ENCODE measurements at regions not wholly inside any gene's neighbourhood (a gene's known extent, or its start where the extent isn't known, plus 50 kb on each side); places are given as distances from the start of the nearest gene placed in this dataset.
A peak's percentile ranks its signal among the peaks of the same experiment; 100 is the strongest.

DNA sequence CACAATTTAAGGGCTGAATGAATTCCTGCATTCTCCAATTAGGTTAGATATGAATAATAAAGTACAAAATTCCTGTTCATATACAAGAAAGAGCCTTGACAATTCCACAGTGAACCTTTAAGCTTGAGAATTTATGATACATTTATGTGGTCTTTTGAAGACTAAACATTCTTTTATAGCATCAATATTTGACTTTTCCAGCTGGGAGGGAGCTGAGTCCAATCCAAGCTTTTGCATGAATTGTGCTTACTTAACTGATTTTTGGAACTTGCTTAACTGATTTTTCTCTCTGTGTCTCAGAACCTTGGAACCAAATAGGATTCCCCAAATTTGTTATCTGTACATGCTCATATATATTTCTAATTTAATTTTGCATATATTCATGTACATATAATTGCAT lies 388.0 kb downstream of the TRIB2 start:
- peaks cover 1 to 5% (median 3%) of the 10 kb centered on the region in 3 donors for H3K9me3 Mint-ChIP-seq
- H3K27ac Mint-ChIP-seq: no peak overlapping the region

DNA sequence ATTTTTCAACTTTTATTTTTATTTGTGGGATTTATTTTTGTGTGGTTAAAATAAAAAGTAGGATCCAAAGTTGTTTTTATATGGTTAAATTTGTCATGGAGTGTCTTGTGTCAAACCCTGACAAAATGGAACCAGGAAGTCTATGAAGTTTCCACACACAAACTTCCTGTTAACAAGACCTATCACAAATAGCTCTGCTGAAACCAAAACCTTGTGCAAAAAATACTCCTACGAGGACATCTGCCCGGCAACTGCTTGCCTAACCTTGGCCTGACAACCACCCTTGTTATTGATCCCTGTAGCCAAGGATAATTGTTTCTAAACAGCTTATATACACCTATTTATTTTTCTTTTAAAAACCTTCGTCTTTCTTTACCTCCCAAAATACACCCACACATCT lies 389.6 kb downstream of the TRIB2 start:
- peaks cover 0 to 2% (median 1%) of the 10 kb centered on the region in 3 donors for H3K9me3 Mint-ChIP-seq
- H3K36me3 Mint-ChIP-seq: no peaks in the 10 kb centered on the region
- no peak overlapping the region for H3K4me3 Mint-ChIP-seq
- H3K4me1 Mint-ChIP-seq: no peaks in the 10 kb centered on the region
- H3K27ac Mint-ChIP-seq: no peak overlapping the region
- H3K27me3 Mint-ChIP-seq: no peaks in the 10 kb centered on the region

More for the DNA sequence above, 388.0 kb downstream of the TRIB2 start:
- Mint-ChIP-seq H3K4me1 (no peaks in the 10 kb centered on the region), H3K36me3 (no peaks in the 10 kb centered on the region), H3K27me3 (peaks cover 1% of the 10 kb centered on the region), H3K4me3 (no peak overlapping the region)

DNA sequence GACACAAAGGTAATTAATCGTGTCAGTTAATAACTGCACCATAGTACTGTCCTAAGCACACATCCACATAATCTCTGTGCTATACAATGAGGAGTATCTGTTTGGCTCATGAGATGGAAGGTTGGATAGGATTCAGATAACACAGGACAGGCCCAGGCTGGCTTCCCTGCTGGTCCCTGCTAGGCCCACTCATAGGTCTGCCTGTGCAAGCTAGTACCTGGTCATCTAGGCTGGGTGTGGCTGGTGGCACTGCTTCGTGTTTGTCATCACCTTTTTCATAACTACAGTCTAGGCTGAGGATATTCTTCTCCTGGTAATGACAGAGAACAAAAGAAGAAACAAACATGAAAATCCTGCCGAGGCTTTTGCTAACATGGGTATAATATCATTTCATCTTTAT lies 392.8 kb downstream of the TRIB2 start:
- Mint-ChIP-seq H3K4me1 (no peaks in the 10 kb centered on the region), H3K27me3 (no peaks in the 10 kb centered on the region), H3K9me3 (no peaks in the 10 kb centered on the region), H3K4me3 (no peak overlapping the region), H3K27ac (no peak overlapping the region), H3K36me3 (no peaks in the 10 kb centered on the region)

DNA sequence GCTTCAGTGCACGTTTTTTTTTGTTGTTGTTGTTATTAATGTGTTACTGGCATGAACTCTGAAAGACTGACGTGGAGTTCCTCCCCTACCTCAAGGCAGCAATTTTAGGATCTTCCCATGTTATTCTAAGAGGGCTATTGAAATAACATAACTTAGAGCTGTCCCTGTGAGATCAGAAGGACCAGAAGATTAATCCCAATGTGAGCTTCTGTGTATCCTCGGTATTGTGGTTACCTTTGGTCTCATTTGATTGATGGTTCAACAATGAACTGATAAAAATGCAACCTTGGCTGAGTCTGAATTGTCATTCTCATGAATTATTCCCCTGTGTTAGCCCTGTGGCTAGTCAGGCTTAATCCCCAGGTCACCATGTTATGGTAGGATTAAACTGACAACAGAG lies 394.1 kb downstream of the TRIB2 start:
- no peaks in the 10 kb centered on the region for H3K4me1 Mint-ChIP-seq
- no peak overlapping the region for H3K4me3 Mint-ChIP-seq
- no peaks in the 10 kb centered on the region for H3K36me3 Mint-ChIP-seq
- H3K9me3 Mint-ChIP-seq: no peaks in the 10 kb centered on the region
- H3K27ac Mint-ChIP-seq: no peak overlapping the region
- no peaks in the 10 kb centered on the region for H3K27me3 Mint-ChIP-seq

DNA sequence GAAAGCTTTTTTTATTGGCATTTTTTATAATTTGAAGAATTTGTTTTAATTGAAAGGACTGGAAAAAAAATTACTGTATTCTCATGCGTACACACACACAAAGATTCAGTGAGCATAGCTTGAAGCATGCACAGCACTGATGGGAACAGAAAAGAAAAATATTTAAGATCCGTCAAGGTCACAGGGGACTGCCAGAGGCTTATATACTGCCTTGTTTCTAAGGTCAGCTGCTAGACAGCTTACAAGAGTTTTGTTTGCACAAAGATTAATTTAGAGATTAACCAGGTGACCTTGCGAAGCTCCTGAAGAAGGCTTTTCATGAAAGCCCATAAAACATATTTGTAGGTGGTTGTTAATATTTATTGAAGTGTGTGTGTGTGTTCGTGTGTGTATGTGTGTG lies 396.3 kb downstream of the TRIB2 start:
- H3K27me3 Mint-ChIP-seq: no peaks in the 10 kb centered on the region
- peaks cover 2% of the 10 kb centered on the region for H3K36me3 Mint-ChIP-seq
- no peaks in the 10 kb centered on the region for H3K9me3 Mint-ChIP-seq
- no peaks in the 10 kb centered on the region for H3K4me1 Mint-ChIP-seq
- H3K4me3 Mint-ChIP-seq: no peak overlapping the region
- no peak overlapping the region for H3K27ac Mint-ChIP-seq

DNA sequence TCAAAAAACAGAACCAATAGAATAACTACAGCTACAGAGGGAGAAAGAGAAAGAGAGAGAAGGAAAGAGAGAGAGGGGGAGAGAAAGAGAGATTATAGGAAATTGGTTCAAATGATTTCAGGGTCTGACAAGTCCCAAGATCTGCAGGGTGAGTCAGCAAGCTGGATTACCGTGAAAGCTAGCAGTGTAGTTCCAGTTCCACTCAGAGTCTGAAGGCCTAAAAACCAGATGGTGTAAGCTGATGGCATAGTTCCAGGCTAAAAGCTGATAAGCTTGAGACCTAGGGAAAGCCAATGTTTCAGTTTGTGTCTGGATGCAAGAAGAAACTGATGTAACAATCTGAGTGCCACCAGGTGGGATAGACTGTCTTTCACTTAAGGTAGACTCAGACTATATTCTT lies 397.7 kb downstream of the TRIB2 start:
- H3K4me3 Mint-ChIP-seq: no peak overlapping the region
- H3K9me3 Mint-ChIP-seq: no peaks in the 10 kb centered on the region
- H3K27me3 Mint-ChIP-seq: no peaks in the 10 kb centered on the region
- H3K36me3 Mint-ChIP-seq: peaks cover 2% of the 10 kb centered on the region
- no peaks in the 10 kb centered on the region for H3K4me1 Mint-ChIP-seq
- H3K27ac Mint-ChIP-seq: no peak overlapping the region

DNA sequence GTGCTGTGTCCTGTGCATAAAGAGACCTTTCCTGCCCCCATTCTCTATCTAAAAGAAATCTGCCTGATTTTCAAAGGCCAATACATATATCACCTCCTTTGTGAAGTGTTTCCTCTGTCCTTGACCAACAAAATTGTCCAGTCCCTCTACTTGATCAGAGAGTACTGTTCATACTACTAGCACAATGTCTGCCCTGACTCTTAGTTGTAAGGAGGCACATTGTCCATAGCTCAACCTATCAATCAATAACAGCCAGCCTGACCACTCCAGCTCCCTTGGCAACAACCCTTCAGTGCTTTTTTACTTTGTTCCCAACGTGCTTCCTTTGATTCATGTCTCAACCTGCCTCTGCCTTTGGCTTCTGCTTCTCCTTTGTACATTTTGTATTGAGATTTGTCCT lies 398.9 kb downstream of the TRIB2 start:
- H3K27me3 Mint-ChIP-seq: no peaks in the 10 kb centered on the region
- H3K4me1 Mint-ChIP-seq: no peaks in the 10 kb centered on the region
- no peak overlapping the region for H3K4me3 Mint-ChIP-seq
- H3K9me3 Mint-ChIP-seq: no peaks in the 10 kb centered on the region
- H3K27ac Mint-ChIP-seq: no peak overlapping the region
- H3K36me3 Mint-ChIP-seq: peaks cover 2% of the 10 kb centered on the region

DNA sequence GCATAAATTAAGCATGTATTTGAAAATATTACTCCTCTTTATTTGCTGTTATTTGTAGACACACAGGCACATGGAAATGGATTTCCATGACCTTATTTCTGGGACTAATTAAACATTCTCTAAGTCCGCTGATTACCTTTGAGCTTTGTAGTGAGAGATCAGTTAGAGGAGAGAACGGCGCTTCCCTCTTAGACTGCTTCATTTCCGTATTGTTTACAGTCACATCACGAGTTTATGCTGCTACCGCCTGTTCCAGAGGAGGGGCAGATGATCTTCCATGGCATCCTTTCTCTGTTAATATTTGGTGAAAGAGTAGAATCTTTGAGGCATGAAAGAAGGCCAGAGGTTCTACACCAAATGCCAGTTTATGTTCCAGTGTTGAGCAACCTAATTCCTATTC lies 404.4 kb downstream of the TRIB2 start:
- peaks cover 2% of the 10 kb centered on the region for H3K36me3 Mint-ChIP-seq
- peaks cover 0 to 2% (median 0%) of the 10 kb centered on the region in 3 donors for H3K9me3 Mint-ChIP-seq

DNA sequence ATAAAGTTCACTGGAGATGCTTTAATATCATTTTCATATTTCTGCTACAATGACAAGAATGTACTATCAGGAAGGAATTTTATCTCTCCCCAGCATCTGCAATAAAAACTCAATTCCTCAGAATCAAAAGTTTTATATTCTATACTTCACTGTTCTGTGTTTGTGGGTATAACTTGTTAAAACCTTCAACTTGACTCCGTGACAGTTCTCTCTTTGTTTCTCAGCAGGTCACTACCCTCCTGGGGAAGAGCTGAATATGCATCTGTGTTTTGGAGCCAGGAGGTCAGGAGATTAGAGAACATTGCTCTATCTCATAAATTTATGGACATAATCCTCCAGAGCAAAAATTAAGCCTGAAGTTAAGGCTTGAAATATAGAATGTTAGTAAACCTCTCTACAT lies 411.4 kb downstream of the TRIB2 start:
- Mint-ChIP-seq H3K27me3 (no peaks in the 10 kb centered on the region), H3K36me3 (no peaks in the 10 kb centered on the region), H3K9me3 (peaks cover 0 to 6% (median 0%) of the 10 kb centered on the region in 3 donors), H3K27ac (no peak overlapping the region), H3K4me1 (no peaks in the 10 kb centered on the region), H3K4me3 (no peak overlapping the region)

More for the DNA sequence above, 404.4 kb downstream of the TRIB2 start:
- Mint-ChIP-seq H3K27me3 (no peaks in the 10 kb centered on the region), H3K4me3 (no peak overlapping the region), H3K27ac (no peak overlapping the region), H3K4me1 (no peaks in the 10 kb centered on the region)

DNA sequence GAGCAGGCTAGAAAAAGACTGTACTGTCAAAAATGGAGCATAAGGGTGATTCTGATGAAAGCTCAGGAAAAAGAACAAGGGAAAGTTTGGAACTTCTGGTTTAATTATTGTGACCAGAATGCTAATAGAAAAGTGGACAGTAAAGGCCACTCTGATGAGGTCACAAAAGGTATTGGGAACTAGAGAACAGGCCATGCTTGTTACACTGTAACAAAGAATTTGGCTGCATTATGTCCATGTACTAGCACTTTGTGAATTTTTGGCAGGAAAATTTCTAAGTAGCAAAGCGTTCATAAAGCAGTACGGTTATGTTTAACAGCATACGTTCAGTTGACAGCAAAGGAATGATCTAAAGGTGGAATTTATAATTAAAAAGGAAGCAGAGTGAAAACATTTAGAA lies 418.6 kb downstream of the TRIB2 start:
- Mint-ChIP-seq H3K9me3 (peaks cover 0 to 1% (median 0%) of the 10 kb centered on the region in 3 donors), H3K27me3 (no peaks in the 10 kb centered on the region), H3K4me1 (no peaks in the 10 kb centered on the region), H3K4me3 (no peak overlapping the region), H3K36me3 (no peaks in the 10 kb centered on the region), H3K27ac (no peak overlapping the region)

DNA sequence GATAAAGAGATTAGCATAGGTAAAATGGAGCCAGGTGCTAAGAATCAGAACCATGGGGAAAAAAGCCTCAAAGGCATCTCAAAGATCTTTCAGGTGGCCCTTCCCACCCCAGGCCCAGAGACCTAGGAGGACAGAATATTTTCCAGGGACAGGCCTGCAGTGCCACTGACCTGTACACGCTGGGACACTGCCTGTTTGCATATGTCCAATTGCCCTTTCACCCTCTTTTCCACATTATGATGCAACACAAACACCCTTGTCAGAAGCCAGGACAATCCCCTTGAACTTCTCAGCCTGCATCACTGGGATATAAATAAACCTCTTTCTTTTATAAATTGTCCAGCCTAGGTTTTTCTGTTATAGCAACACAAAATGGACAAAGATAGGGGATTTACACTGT lies 419.1 kb downstream of the TRIB2 start:
- Mint-ChIP-seq H3K4me1 (no peaks in the 10 kb centered on the region), H3K36me3 (no peaks in the 10 kb centered on the region), H3K9me3 (peaks cover 0 to 1% (median 0%) of the 10 kb centered on the region in 3 donors), H3K4me3 (no peak overlapping the region), H3K27me3 (no peaks in the 10 kb centered on the region), H3K27ac (no peak overlapping the region)

DNA sequence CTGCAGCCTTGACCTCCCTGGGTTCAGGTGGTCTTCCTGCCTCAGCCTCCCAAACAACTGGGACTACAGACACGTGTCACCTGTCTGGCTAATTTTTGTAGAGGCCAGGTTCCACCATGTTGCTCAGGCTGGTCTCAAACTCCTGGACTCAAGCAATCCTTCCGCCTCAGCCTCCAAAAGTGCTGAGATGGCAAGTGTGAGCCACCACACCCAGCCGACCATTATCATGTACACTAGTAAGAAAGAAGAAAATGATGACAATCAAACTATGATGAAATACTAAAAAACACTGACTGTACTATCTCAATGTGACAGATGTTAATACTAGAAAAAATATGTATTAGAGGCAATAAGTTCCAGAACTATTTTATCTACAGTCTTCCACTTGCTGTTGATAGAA lies 420.9 kb downstream of the TRIB2 start:
- Mint-ChIP-seq H3K4me3 (no peak overlapping the region), H3K9me3 (peaks cover 0 to 3% (median 0%) of the 10 kb centered on the region in 3 donors), H3K4me1 (no peaks in the 10 kb centered on the region), H3K27ac (no peak overlapping the region), H3K27me3 (no peaks in the 10 kb centered on the region), H3K36me3 (no peaks in the 10 kb centered on the region)

DNA sequence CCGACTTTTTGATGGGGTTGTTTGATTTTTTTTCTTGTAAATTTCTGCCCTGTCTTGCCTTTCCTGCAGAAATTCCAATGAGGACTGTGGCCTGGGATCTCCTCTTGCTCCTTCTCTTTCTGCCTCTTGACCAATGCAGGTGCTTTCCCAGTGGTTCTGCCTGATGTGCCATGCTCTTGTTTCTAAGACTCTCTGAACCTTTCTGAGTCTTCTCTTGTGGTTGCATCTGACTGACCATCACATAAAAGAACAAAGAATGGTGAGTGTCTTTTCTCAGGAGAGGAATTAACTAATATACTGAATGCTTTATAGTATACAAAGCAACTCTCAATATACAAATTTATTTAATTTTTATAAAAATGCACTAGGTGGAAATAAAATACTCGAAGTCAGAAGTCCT lies 424.6 kb downstream of the TRIB2 start:
- Mint-ChIP-seq H3K36me3 (no peaks in the 10 kb centered on the region), H3K9me3 (peaks cover 0 to 1% (median 0%) of the 10 kb centered on the region in 3 donors), H3K4me1 (no peaks in the 10 kb centered on the region), H3K27ac (no peak overlapping the region), H3K4me3 (no peak overlapping the region), H3K27me3 (no peaks in the 10 kb centered on the region)

DNA sequence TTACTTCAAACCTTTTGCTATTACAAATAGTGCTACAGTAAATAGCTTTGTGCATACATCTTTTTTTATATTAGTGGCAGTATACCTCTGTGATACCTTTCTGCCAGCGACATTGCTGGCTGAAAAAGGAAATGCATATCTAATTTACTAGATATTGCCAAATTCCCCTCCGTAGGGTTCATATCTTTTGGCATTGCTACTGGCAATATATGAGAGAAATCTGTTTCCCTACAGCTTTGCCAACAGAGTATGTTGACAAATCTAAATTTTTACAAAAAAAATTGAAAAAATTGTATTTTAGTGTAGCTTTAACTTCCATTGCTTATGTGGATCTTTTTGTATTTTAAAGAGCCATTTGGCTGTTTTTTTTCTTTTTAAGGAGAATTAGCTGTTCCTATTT lies 426.7 kb downstream of the TRIB2 start:
- Mint-ChIP-seq H3K36me3 (no peaks in the 10 kb centered on the region), H3K4me1 (no peaks in the 10 kb centered on the region), H3K27ac (no peak overlapping the region), H3K9me3 (peaks cover 0 to 1% (median 0%) of the 10 kb centered on the region in 3 donors), H3K27me3 (no peaks in the 10 kb centered on the region), H3K4me3 (no peak overlapping the region)

DNA sequence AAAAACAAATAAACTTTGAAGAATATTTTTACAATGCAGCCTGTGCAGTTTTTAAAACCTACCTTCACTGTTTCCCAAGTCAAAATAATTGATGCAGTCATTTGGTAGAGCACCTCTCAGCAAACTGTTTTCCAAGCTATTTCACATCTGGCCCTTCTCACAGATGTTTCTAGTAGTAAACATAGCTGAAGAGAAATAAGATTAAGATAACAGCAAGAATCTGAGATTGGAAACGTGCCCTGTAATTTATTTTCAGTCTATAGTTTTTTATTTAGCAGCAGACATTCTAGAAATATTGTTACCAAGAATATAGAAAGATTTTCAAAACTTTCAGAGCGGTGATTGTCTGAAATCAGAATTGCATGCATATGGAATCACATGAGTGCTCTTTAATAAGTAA lies 440.2 kb downstream of the TRIB2 start:
- H3K27ac Mint-ChIP-seq: no peak overlapping the region
- no peaks in the 10 kb centered on the region for H3K36me3 Mint-ChIP-seq
- no peak overlapping the region for H3K4me3 Mint-ChIP-seq

DNA sequence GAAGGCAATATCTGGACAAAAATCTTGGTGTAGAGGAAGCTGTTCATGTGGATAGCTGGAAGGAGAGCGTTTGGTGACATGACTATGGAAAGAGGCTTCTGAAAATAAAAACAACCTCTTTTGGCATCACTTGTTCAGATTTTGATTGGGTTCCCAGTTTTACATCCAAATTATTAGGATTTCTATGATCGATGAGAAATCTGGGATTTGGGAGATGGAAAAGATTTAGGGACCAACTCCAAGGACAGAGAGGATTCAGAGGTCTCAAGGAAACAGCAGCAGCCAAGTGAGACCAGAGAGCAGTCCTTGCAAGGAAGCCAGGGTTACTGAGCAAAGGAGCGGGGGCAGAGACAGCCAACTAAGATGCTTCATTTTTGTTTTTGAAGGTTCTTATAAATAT lies 441.7 kb downstream of the TRIB2 start:
- Mint-ChIP-seq H3K36me3 (no peaks in the 10 kb centered on the region), H3K4me1 (no peaks in the 10 kb centered on the region), H3K27me3 (peaks cover 3% of the 10 kb centered on the region), H3K4me3 (no peak overlapping the region), H3K9me3 (peaks cover 0 to 4% (median 0%) of the 10 kb centered on the region in 3 donors), H3K27ac (no peak overlapping the region)

More for the DNA sequence above, 440.2 kb downstream of the TRIB2 start:
- H3K4me1 Mint-ChIP-seq: no peaks in the 10 kb centered on the region
- peaks cover 0 to 4% (median 0%) of the 10 kb centered on the region in 3 donors for H3K9me3 Mint-ChIP-seq
- peaks cover 3% of the 10 kb centered on the region for H3K27me3 Mint-ChIP-seq

DNA sequence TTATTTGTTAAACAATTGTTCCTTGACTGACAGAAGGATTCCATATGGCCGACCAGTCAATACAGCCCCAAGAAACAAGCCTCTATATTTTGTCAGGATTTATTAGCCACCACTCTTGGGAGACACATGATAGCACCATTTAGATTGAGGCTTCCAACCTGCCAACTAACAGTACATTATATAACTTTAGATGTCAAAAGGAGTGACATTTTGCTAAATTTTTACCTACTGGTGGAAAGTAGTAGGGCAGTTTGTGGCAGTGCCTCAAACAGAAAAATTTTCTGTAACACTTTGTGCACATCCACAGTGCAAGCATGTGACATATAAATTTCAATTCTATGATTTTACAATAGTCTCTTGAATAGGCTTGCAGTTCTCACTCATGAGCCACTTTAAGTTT lies 464.0 kb downstream of the TRIB2 start:
- Mint-ChIP-seq H3K36me3 (no peaks in the 10 kb centered on the region), H3K4me3 (no peak overlapping the region), H3K27me3 (peaks cover 2% of the 10 kb centered on the region), H3K27ac (peak overlapping the region in 1 of 3 donors; percentile 80), H3K4me1 (no peaks in the 10 kb centered on the region), H3K9me3 (peaks cover 6 to 13% (median 7%) of the 10 kb centered on the region in 3 donors)

Data from IgD-negative memory B cell (primary cell).